HCT116 (cell line): ENCODE measurements at regions not wholly inside any gene's neighbourhood (a gene's known extent, or its start where the extent isn't known, plus 50 kb on each side); places are given as distances from the start of the nearest gene placed in this dataset.
"Not testable (repeated sequence)": the region's sequence is repeated elsewhere in the genome, so short reads cannot be mapped to it uniquely, and the experiment has no call there.

Experiments used
- ATAC-seq: fragments of 200-7000 bp; cut with Tn5 transposase; 2 replicates; pipeline ENCODE4 v1.9.1; 2020; ENCODE audit warnings: mild to moderate bottlenecking, moderate library complexity
- BruUV-seq: library from RNA; stranded (reverse); fragments of 400-500 nt; replicated peaks from 2 replicates; lab custom pipeline; 2021; lab: Mats Ljungman, UMichigan
- CTCF ChIA-PET: fragments of 300-600 bp; sonication (Branson Sonifier 250); formaldehyde crosslinking; loops from one replicate; lab custom pipeline; 2021; ENCODE audit warnings: antibody characterized with exemption; lab: Charles Lee
- POLR2A ChIA-PET: fragments of 300-600, 350-600 bp; sonication (Branson Sonifier 250); formaldehyde crosslinking; loops from one replicate; lab custom pipeline; 2021; ENCODE audit warnings: antibody characterized with exemption; lab: Charles Lee
- RAD21 ChIA-PET, 2 experiments: fragments of 300-600 bp; sonication (Branson Sonifier 250); formaldehyde crosslinking; loops; one replicate each; lab custom pipeline; 2023; ENCODE audit warnings: low total read pairs in 2 of 2; ENCODE audit not compliant: uncharacterized antibody in 2 of 2, unreplicated experiment in 2 of 2, low non-redundant PET in 1 of 2; lab: Charles Lee
- DNase-seq: peaks from one replicate; pipeline ENCODE4 v3.0.0-alpha.2; 2010; ENCODE audit warnings: low read depth, low spot score
- H2AFZ ChIP-seq: fragments of 200-600 bp; shearing (Covaris generic), sonication (generic); 2 replicates; pipeline ENCODE4 v1.6.1; 2017; ENCODE audit warnings: low read depth, mixed run types, mixed read lengths, antibody characterized with exemption, low read length; ENCODE audit not compliant: poor library complexity, severe bottlenecking
- H3K27ac ChIP-seq: 2 replicates; pipeline ENCODE4 v1.5.1; 2012; ENCODE audit warnings: low read depth, low read length
- H3K27me3 ChIP-seq: fragments of 200-600 bp; sonication (generic); 2 replicates; pipeline ENCODE4 v1.6.1; 2016; ENCODE audit warnings: mixed run types, low read length, mixed read lengths; ENCODE audit not compliant: insufficient read depth
- H3K36me3 ChIP-seq, 2 experiments: fragments of 200-500 bp in 1 of 2; fragments of 200-600 bp in 1 of 2; sonication (Bioruptor generic) in 1 of 2; sonication (generic) in 1 of 2; 2 replicates each; pipeline versions ENCODE4 v1.5.1 to v1.6.1; 2014 to 2016; ENCODE audit warnings: low read length in 2 of 2, inconsistent platforms in 1 of 2, mixed read lengths in 1 of 2, mixed run types in 1 of 2; ENCODE audit not compliant: insufficient read depth in 2 of 2, control insufficient read depth in 1 of 2
- H3K4me1 ChIP-seq, 2 experiments: fragments of 200-600 bp in 1 of 2; sonication (generic) in 1 of 2; 2 replicates each; pipeline versions ENCODE4 v1.5.1 to v1.6.1; 2012 to 2017; ENCODE audit warnings: low read length in 2 of 2, inconsistent platforms in 1 of 2, mild to moderate bottlenecking in 1 of 2, mixed read lengths in 1 of 2, mixed run types in 1 of 2, moderate library complexity in 1 of 2; ENCODE audit not compliant: insufficient read depth in 2 of 2, control insufficient read depth in 1 of 2
- H3K4me2 ChIP-seq: fragments of 200-600 bp; sonication (generic); 2 replicates; pipeline ENCODE4 v1.6.1; 2017; ENCODE audit warnings: mixed run types, low read length, mixed read lengths
- H3K4me3 ChIP-seq, 2 experiments: fragments of 200-600 bp in 1 of 2; sonication (generic) in 1 of 2; replicated peaks in 1 of 2; 2 replicates each; pipeline ENCODE4 v1.5.1; 2011 to 2016; ENCODE audit warnings: low read length in 2 of 2, control low read depth in 1 of 2, low read depth in 1 of 2, mild to moderate bottlenecking in 1 of 2, mixed read lengths in 1 of 2, mixed run types in 1 of 2
- H3K79me2 ChIP-seq: fragments of 200-600 bp; sonication (generic); 2 replicates; pipeline ENCODE4 v1.6.1; 2017; ENCODE audit warnings: mild to moderate bottlenecking, mixed run types, low read length, moderate library complexity, mixed read lengths; ENCODE audit not compliant: insufficient read depth
- H3K9ac ChIP-seq: fragments of 200-600 bp; sonication (generic); 2 replicates; pipeline ENCODE4 v1.6.1; 2016; ENCODE audit warnings: low read length, mixed read lengths
- H3K9me2 ChIP-seq: fragments of 200-600 bp; sonication (generic), shearing (Covaris generic); 2 replicates; pipeline ENCODE4 v1.6.1; 2017; ENCODE audit warnings: mixed run types, mild to moderate bottlenecking, moderate library complexity; ENCODE audit not compliant: insufficient read depth
- H3K9me3 ChIP-seq, 2 experiments: fragments of 200-500 bp in 1 of 2; fragments of 200-600 bp in 1 of 2; sonication (Bioruptor generic) in 1 of 2; sonication (generic) in 1 of 2; 2 replicates each; pipeline ENCODE4 v1.6.1; 2014 to 2017; ENCODE audit warnings: low read length in 2 of 2, mixed read lengths in 2 of 2, inconsistent platforms in 1 of 2, low read depth in 1 of 2, mild to moderate bottlenecking in 1 of 2, mixed run types in 1 of 2, moderate library complexity in 1 of 2; ENCODE audit not compliant: control insufficient read depth in 1 of 2, insufficient read depth in 1 of 2
- H4K20me1 ChIP-seq: fragments of 200-600 bp; sonication (generic), shearing (Covaris generic); 2 replicates; pipeline ENCODE4 v1.6.1; 2017; ENCODE audit warnings: mixed run types, mild to moderate bottlenecking, moderate library complexity; ENCODE audit not compliant: insufficient read depth
- ATF3 ChIP-seq: IDR thresholded peaks from 2 replicates; pipeline ENCODE4 v1.6.1; 2012
- RAD21 ChIP-seq: IDR thresholded peaks from 2 replicates; pipeline ENCODE4 v1.6.1; 2012; ENCODE audit warnings: low read depth, mild to moderate bottlenecking
- YY1 ChIP-seq: IDR thresholded peaks from 2 replicates; pipeline ENCODE4 v1.6.1; 2011; ENCODE audit warnings: low read length, low read depth, moderate library complexity, mild to moderate bottlenecking; ENCODE audit not compliant: insufficient replicate concordance; ENCODE audit errors: extremely low read depth
- intact Hi-C: fragments of 100-400 bp; cut with micrococcal nuclease; formaldehyde crosslinking; loops from 2 replicates; pipeline ENCODE4 v1.10.0; 2022

- intact Hi-C loops: no loop called here
Observed at GRCh38 chr10:106347547-106347946, 817.0 kb downstream of the SORCS1 start.

GRCh38 chr10:106343539-106343938 lies 821.0 kb downstream of the SORCS1 start:
- intact Hi-C loops, BruUV-seq, RAD21 ChIA-PET, H3K36me3 ChIP-seq, H3K27ac ChIP-seq, H4K20me1 ChIP-seq, POLR2A ChIA-PET, H3K9ac ChIP-seq, H3K27me3 ChIP-seq, DNase-seq, H2AFZ ChIP-seq, CTCF ChIA-PET, H3K4me2 ChIP-seq, H3K4me3 ChIP-seq, H3K79me2 ChIP-seq, H3K4me1 ChIP-seq, H3K9me2 ChIP-seq, ATAC-seq: not testable (repeated sequence)
- peaks cover 21 to 42% of the 10 kb centered on the region in 2 experiments; a peak in 3 of 4 replicates for H3K9me3 ChIP-seq

More at GRCh38 chr10:106347547-106347946, 817.0 kb downstream of the SORCS1 start:
- Histone ChIP-seq H3K4me3 (no peak overlapping the region), H3K27me3 (no peaks in the 10 kb centered on the region), H3K79me2 (no peaks in the 10 kb centered on the region), H3K9me3 (peaks cover 21 to 52% of the 10 kb centered on the region in 2 experiments), H3K4me2 (no peak overlapping the region), H3K9ac (no peak overlapping the region), H2AFZ (no peak overlapping the region), H3K4me1 (no peaks in the 10 kb centered on the region), H4K20me1 (no peaks in the 10 kb centered on the region), H3K9me2 (no peaks in the 10 kb centered on the region), H3K27ac (no peak overlapping the region), H3K36me3 (no peaks in the 10 kb centered on the region)
- ChIA-PET POLR2A (no interaction called here), RAD21 (no interaction called here), CTCF (no interaction called here)
- ATAC-seq (no peak), DNase-seq (no peak)
- TF ChIP-seq ATF3 (no peak), RAD21 (no peak), YY1 (no peak)
- no TSS peak for BruUV-seq
